SK-N-SH (cell line): ENCODE measurements at regions not wholly inside any gene's neighbourhood (a gene's known extent, or its start where the extent isn't known, plus 50 kb on each side); places are given as distances from the start of the nearest gene placed in this dataset.

Experiments
- CTCF ChIA-PET: fragments of 300-600, 350-600 bp; formaldehyde crosslinking; extraction: SDS; loops from one replicate; lab custom pipeline; 2021; lab: Yijun Ruan, JAX
- POLR2A ChIA-PET: fragments of 350-600 bp; sonication (Branson Sonifier 250); formaldehyde crosslinking; extraction: SDS; loops from one replicate; lab custom pipeline; 2020; ENCODE audit warnings: antibody characterized with exemption, inconsistent platforms; lab: Yijun Ruan, JAX
- DNase-seq: peaks from one replicate; pipeline ENCODE4 v3.0.0; 2012
- H2AFZ ChIP-seq: fragments of 200-600 bp; sonication (generic); 2 replicates; pipeline ENCODE4 v1.8.1; 2016; ENCODE audit warnings: antibody characterized with exemption, mild to moderate bottlenecking, low read depth
- H3F3A ChIP-seq: fragments of 200-600 bp; sonication (generic); replicated peaks from 2 replicates; pipeline ENCODE3; 2016; ENCODE audit warnings: antibody characterized with exemption, mild to moderate bottlenecking; ENCODE audit not compliant: insufficient read depth
- H3K27ac ChIP-seq, 2 experiments: fragments of 200-500 bp in 1 of 2; fragments of 200-600 bp in 1 of 2; sonication (Bioruptor generic) in 1 of 2; sonication (generic), shearing (Covaris generic) in 1 of 2; 2 replicates each; pipeline versions ENCODE4 v1.5.1 to v1.6.1; 2014 to 2016; ENCODE audit warnings: low read depth in 2 of 2, inconsistent platforms in 1 of 2, low read length in 1 of 2, mild to moderate bottlenecking in 1 of 2, mixed read lengths in 1 of 2
- H3K27me3 ChIP-seq: fragments of 200-600 bp; sonication (generic), shearing (Covaris generic); 2 replicates; pipeline ENCODE4 v1.6.1; 2016; ENCODE audit warnings: mixed run types; ENCODE audit not compliant: insufficient read depth
- H3K36me3 ChIP-seq, 2 experiments: fragments of 200-500 bp in 1 of 2; fragments of 200-600 bp in 1 of 2; sonication (Bioruptor generic) in 1 of 2; sonication (generic) in 1 of 2; replicated peaks in 1 of 2; 2 replicates each; pipeline versions ENCODE3 to v1.5.1; 2014 to 2016; ENCODE audit warnings: low read length in 1 of 2, mild to moderate bottlenecking in 1 of 2; ENCODE audit not compliant: insufficient read depth in 2 of 2, control insufficient read depth in 1 of 2
- H3K4me1 ChIP-seq, 2 experiments: fragments of 200-500 bp in 1 of 2; fragments of 200-600 bp in 1 of 2; sonication (Bioruptor generic) in 1 of 2; sonication (generic), shearing (Covaris generic) in 1 of 2; 2 replicates each; pipeline versions ENCODE4 v1.5.1 to v1.6.1; 2014 to 2016; ENCODE audit warnings: low read depth in 1 of 2, low read length in 1 of 2, mixed run types in 1 of 2; ENCODE audit not compliant: insufficient read depth in 2 of 2, control insufficient read depth in 1 of 2
- H3K4me2 ChIP-seq: fragments of 200-600 bp; sonication (generic), shearing (Covaris generic); 2 replicates; pipeline ENCODE4 v1.6.1; 2017; ENCODE audit warnings: mixed run types
- H3K4me3 ChIP-seq, 2 experiments: fragments of 200-500 bp in 1 of 2; fragments of 200-600 bp in 1 of 2; sonication (Bioruptor generic) in 1 of 2; sonication (generic), shearing (Covaris generic) in 1 of 2; 2 replicates each; pipeline versions ENCODE4 v1.5.1 to v1.8.1; 2014 to 2016; ENCODE audit warnings: low read depth in 2 of 2, inconsistent platforms in 1 of 2, low read length in 1 of 2, mild to moderate bottlenecking in 1 of 2, mixed read lengths in 1 of 2, moderate library complexity in 1 of 2
- H3K79me2 ChIP-seq: fragments of 200-600 bp; sonication (generic); 2 replicates; pipeline ENCODE4 v1.8.1; 2017; ENCODE audit warnings: mild to moderate bottlenecking; ENCODE audit not compliant: insufficient read depth
- H3K9ac ChIP-seq: fragments of 200-600 bp; sonication (generic); 2 replicates; pipeline ENCODE4 v1.6.1; 2017; ENCODE audit warnings: mixed run types
- H3K9me2 ChIP-seq: fragments of 200-600 bp; sonication (generic); 2 replicates; pipeline ENCODE4 v1.6.1; 2017; ENCODE audit warnings: mixed run types
- H3K9me3 ChIP-seq: fragments of 200-600 bp; sonication (generic); 2 replicates; pipeline ENCODE4 v1.6.1; 2017; ENCODE audit warnings: mixed run types, mild to moderate bottlenecking, moderate library complexity
- H4K20me1 ChIP-seq: fragments of 200-600 bp; sonication (generic); 2 replicates; pipeline ENCODE4 v1.6.1; 2017; ENCODE audit warnings: mild to moderate bottlenecking, mixed run types; ENCODE audit not compliant: insufficient read depth
- EZH2phosphoT487 ChIP-seq: fragments of 200-600 bp; sonication (generic); IDR thresholded peaks from 2 replicates; pipeline ENCODE4 v1.6.1; 2017; ENCODE audit warnings: low read depth, mixed run types, mild to moderate bottlenecking, antibody characterized with exemption, moderate library complexity, borderline replicate concordance
- FOXJ3 ChIP-seq: sonication (generic); formaldehyde crosslinking; IDR thresholded peaks from 2 replicates; pipeline ENCODE4 v1.5.1; 2020; ENCODE audit warnings: mild to moderate bottlenecking, missing genetic modification reagents
- JUND ChIP-seq: IDR thresholded peaks from 2 replicates; pipeline ENCODE4 v1.4.0; 2012
- MAX ChIP-seq: IDR thresholded peaks from 2 replicates; pipeline ENCODE4 v1.4.0; 2012; ENCODE audit warnings: low read depth
- MEF2A ChIP-seq: IDR thresholded peaks from 2 replicates; pipeline ENCODE4 v1.4.0; 2012; ENCODE audit warnings: low read depth, borderline replicate concordance
- MXI1 ChIP-seq: IDR thresholded peaks from 2 replicates; pipeline ENCODE4 v1.6.1; 2012; ENCODE audit warnings: mild to moderate bottlenecking, low read depth, low read length, improper control_type of control experiment
- NFIC ChIP-seq: IDR thresholded peaks from 2 replicates; pipeline ENCODE4 v1.4.0; 2012; ENCODE audit warnings: borderline replicate concordance
- NRF1 ChIP-seq: IDR thresholded peaks from 2 replicates; pipeline ENCODE4 v1.6.1; 2012; ENCODE audit warnings: low read depth, mild to moderate bottlenecking, low read length
- POLR2AphosphoS5 ChIP-seq: IDR thresholded peaks from 2 replicates; pipeline ENCODE4 v1.6.1; 2012; ENCODE audit warnings: low read depth, low read length
- RAD21 ChIP-seq: IDR thresholded peaks from 2 replicates; pipeline ENCODE4 v1.6.1; 2012; ENCODE audit warnings: mild to moderate bottlenecking, low read length
- RCOR1 ChIP-seq: fragments of 150-350 bp; IDR thresholded peaks from 2 replicates; pipeline ENCODE4 v1.6.1; 2017; ENCODE audit warnings: antibody characterized with exemption, low read length
- REST ChIP-seq: IDR thresholded peaks from 2 replicates; pipeline ENCODE4 v1.6.1; 2012; ENCODE audit warnings: mild to moderate bottlenecking, low read depth, low read length, moderate library complexity
- SIN3A ChIP-seq: IDR thresholded peaks from 2 replicates; pipeline ENCODE4 v1.6.1; 2012; ENCODE audit warnings: low read depth, mild to moderate bottlenecking, low read length, moderate library complexity, borderline replicate concordance
- SMC3 ChIP-seq: IDR thresholded peaks from 2 replicates; pipeline ENCODE4 v1.6.1; 2012; ENCODE audit warnings: low read depth, low read length, improper control_type of control experiment
- USF2 ChIP-seq: fragments of 150-350 bp; IDR thresholded peaks from 2 replicates; pipeline ENCODE4 v1.6.1; 2017; ENCODE audit warnings: antibody characterized with exemption, low read length, low read depth, borderline replicate concordance
- WGBS: methylation state at CpG from one replicate; pipeline ENCODE4 v1.1.6; 2017; ENCODE audit warnings: low lambda C conversion rate; 5-methylcytosine and 5-hydroxymethylcytosine counted together

- 57% methylated on average over 11 of the region's 11 CpGs for WGBS
- no peaks in the 10 kb centered on the region for H3K9me2 ChIP-seq
- H3K4me2 ChIP-seq = no peak overlapping the region
- H3K27me3 ChIP-seq = no peaks in the 10 kb centered on the region
- no peak overlapping the region for H3K9ac ChIP-seq
- H3K36me3 ChIP-seq = no peaks in the 10 kb centered on the region
- TF ChIP-seq SMC3 (no peak), JUND (no peak), POLR2AphosphoS5 (no peak), SIN3A (no peak), NFIC (no peak), FOXJ3 (CRISPR knock-in tag) (no peak), USF2 (no peak), MXI1 (no peak), REST (no peak), EZH2phosphoT487 (no peak), MEF2A (no peak), RCOR1 (no peak)
- H3K9me3 ChIP-seq = no peaks in the 10 kb centered on the region
- peaks cover 62% of the 10 kb centered on the region for H3K79me2 ChIP-seq
- no peak overlapping the region for H3K4me3 ChIP-seq
- peaks cover 0 to 12% of the 10 kb centered on the region in 2 experiments; a peak in 1 of 4 replicates for H3K4me1 ChIP-seq
- peaks cover 5% of the 10 kb centered on the region; the same call in 1 of the 2 replicates for H4K20me1 ChIP-seq
- DNase-seq = no peak
- no peak overlapping the region for H3K27ac ChIP-seq
- CTCF ChIA-PET = interaction anchor here (0.5 to 5.7 kb wide), 8 partner anchors 11 to 1796 kb away, joined by 3 to 33 read pairs (median 4); no protein-coding TSS in a partner anchor
- POLR2A ChIA-PET = no interaction called here
- no peaks in the 10 kb centered on the region for H3F3A ChIP-seq
- H2AFZ ChIP-seq = no peak overlapping the region
Measured at GRCh38 chr17:72580321-72581127, 459.7 kb downstream of the SOX9 start.

GRCh38 chr17:72587156-72587555, 466.3 kb downstream of the SOX9 start:
- Histone ChIP-seq H3K36me3 (no peaks in the 10 kb centered on the region), H3K4me1 (peaks cover 4 to 12% of the 10 kb centered on the region in 2 experiments; a peak in 1 of 4 replicates), H2AFZ (no peak overlapping the region), H3K9me3 (no peaks in the 10 kb centered on the region), H3K4me3 (no peak overlapping the region), H4K20me1 (peaks cover 7% of the 10 kb centered on the region), H3K27ac (no peak overlapping the region), H3K79me2 (peaks cover 84% of the 10 kb centered on the region), H3K9me2 (no peaks in the 10 kb centered on the region), H3K27me3 (no peaks in the 10 kb centered on the region), H3K4me2 (no peak overlapping the region), H3F3A (peaks cover 6% of the 10 kb centered on the region), H3K9ac (no peak overlapping the region)
- 79% methylated on average over 7 of the region's 7 CpGs for WGBS
- no peak for DNase-seq
- ChIA-PET CTCF (interaction anchor here (1.4 to 4.1 kb wide), 4 partner anchors 10 to 602 kb away, joined by 3 to 22 read pairs (median 17); no protein-coding TSS in a partner anchor), POLR2A (no interaction called here)
- TF ChIP-seq RAD21 (no peak), NRF1 (no peak), FOXJ3 (CRISPR knock-in tag) (no peak), SMC3 (no peak), EZH2phosphoT487 (no peak), MAX (no peak)
